Prostate gland (tissue), 2 donors: ENCODE measurements at regions not wholly inside any gene's neighbourhood (a gene's known extent, or its start where the extent isn't known, plus 50 kb on each side); places are given as distances from the start of the nearest gene placed in this dataset.

Experiments used
- CTCF ChIP-seq, 4 experiments: fragments of 200-600 bp in 2 of 4; fragments of 450-650 bp in 2 of 4; sonication (generic) in 2 of 4; IDR thresholded peaks; 1 replicate in 3 of 4; 2 replicates in 1 of 4; pipeline ENCODE4 v1.5.1; 2016 to 2019; ENCODE audit warnings: antibody characterized with exemption in 4 of 4, mild to moderate bottlenecking in 2 of 4, moderate library complexity in 2 of 4
- POLR2AphosphoS5 ChIP-seq: sonication (generic); formaldehyde crosslinking; IDR thresholded peaks from one replicate; pipeline ENCODE4 v1.6.1; 2017; ENCODE audit warnings: antibody characterized with exemption

GRCh38 chr12:118727979-118728366 is 253.4 kb upstream of the SRRM4 start:
- TF ChIP-seq CTCF (IDR thresholded peaks at IDR 0.05) = no peak
- no peak for TF ChIP-seq POLR2AphosphoS5
